ENCODE measurements at regions not wholly inside any gene's neighbourhood (a gene's known extent, or its start where the extent isn't known, plus 50 kb on each side); places are given as distances from the start of the nearest gene placed in this dataset.

- no peak for ATAC-seq (ENCODE audit: insufficient read depth, low FRiP score)
These were observed 116.7 kb downstream of the UNC5CL start for GRCh38 chr6:40922281-40922680.

DNA sequence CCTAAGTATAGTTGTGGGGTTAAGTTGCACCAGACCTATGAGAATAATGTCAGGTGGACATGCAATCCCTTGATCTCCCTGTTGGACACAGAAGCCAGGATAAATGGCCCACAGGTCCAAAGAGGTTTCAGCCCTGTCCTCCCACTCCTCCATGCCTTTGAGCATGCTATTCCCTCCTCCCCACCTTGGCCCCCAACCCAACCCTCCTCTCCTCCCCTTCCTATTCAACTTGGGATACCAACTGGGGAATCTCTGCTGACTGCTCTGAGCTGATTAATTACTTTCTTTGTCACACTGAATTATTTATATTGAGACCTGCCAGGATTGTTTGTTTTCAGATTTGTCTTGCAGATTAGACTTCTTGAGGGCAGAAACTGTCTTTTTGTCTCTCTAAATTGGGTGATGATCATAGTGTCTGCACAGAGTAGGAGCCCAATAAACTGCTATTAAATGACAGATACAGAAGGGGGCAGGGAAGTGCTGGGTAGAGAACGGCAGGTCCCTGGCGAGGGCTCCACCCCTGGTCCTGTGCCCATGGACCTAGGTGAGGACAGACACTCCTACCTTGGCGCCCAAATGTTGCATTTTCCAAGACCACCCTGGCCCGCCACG lies 120.9 kb downstream of the UNC5CL start:
- Histone ChIP-seq H3K4me1 (ENCODE audit: control insufficient read depth in 5 of 5, insufficient read depth in 5 of 5, low read length in 5 of 5) (no peaks in the 10 kb centered on the region), H3K36me3 (ENCODE audit: control insufficient read depth in 4 of 4, insufficient read depth in 4 of 4, low read length in 4 of 4) (no peaks in the 10 kb centered on the region)

More at GRCh38 chr6:40922281-40922680, 116.7 kb downstream of the UNC5CL start:
- DNase-seq = no peak
- 82 to 92% methylated on average over 2 of the region's 2 CpGs for WGBS, 2 donors
- no peaks in the 10 kb centered on the region for H3K27me3 ChIP-seq (ENCODE audit: control insufficient read depth in 3 of 3, insufficient read depth in 3 of 3, low read length in 2 of 3)
- H3K4me3 ChIP-seq = no peak overlapping the region
- peaks cover 0 to 1% (median 0%) of the 10 kb centered on the region in 4 donors for H3K9me3 ChIP-seq (ENCODE audit: control insufficient read depth in 4 of 4, insufficient read depth in 3 of 4, low read length in 3 of 4)
- peaks cover 0 to 2% (median 0%) of the 10 kb centered on the region in 5 donors for H3K4me1 ChIP-seq (ENCODE audit: control insufficient read depth in 5 of 5, insufficient read depth in 5 of 5, low read length in 5 of 5)
- no peak overlapping the region for H3K27ac ChIP-seq (ENCODE audit: low read depth in 1 of 2, low read length in 1 of 2)
- no peak overlapping the region for H3K9ac ChIP-seq (ENCODE audit: insufficient read depth in 1 of 2, low read length in 2 of 2)
- no peak for TF ChIP-seq CTCF (IDR thresholded peaks at IDR 0.05; ENCODE audit: control extremely low read depth, extremely low read depth)
- H3K36me3 ChIP-seq (ENCODE audit: control insufficient read depth in 4 of 4, insufficient read depth in 4 of 4, low read length in 4 of 4) = no peaks in the 10 kb centered on the region

GRCh38 chr6:40917603-40918002 lies 121.4 kb downstream of the UNC5CL start:
- DNase-seq = no peak
- no peaks in the 10 kb centered on the region for H3K36me3 ChIP-seq (ENCODE audit: control insufficient read depth in 4 of 4, insufficient read depth in 4 of 4, low read length in 4 of 4)
- H3K4me3 ChIP-seq = no peak overlapping the region
- no peaks in the 10 kb centered on the region for H3K9me3 ChIP-seq (ENCODE audit: control insufficient read depth in 4 of 4, insufficient read depth in 3 of 4, low read length in 3 of 4)
- 73 to 84% methylated on average over 3 of the region's 3 CpGs for whole genome bisulfite sequencing, 2 donors
- TF ChIP-seq CTCF (IDR thresholded peaks at IDR 0.05; ENCODE audit: control extremely low read depth, extremely low read depth) = no peak
- ATAC-seq (ENCODE audit: insufficient read depth, low FRiP score) = no peak
- H3K27me3 ChIP-seq (ENCODE audit: control insufficient read depth in 3 of 3, insufficient read depth in 3 of 3, low read length in 2 of 3) = no peaks in the 10 kb centered on the region
- no peaks in the 10 kb centered on the region for H3K4me1 ChIP-seq (ENCODE audit: control insufficient read depth in 5 of 5, insufficient read depth in 5 of 5, low read length in 5 of 5)
- no peak overlapping the region for H3K27ac ChIP-seq (ENCODE audit: low read depth in 1 of 2, low read length in 1 of 2)
- no peak overlapping the region for H3K9ac ChIP-seq (ENCODE audit: insufficient read depth in 1 of 2, low read length in 2 of 2)

More for the DNA sequence above, 120.9 kb downstream of the UNC5CL start:
- ATAC-seq (ENCODE audit: insufficient read depth, low FRiP score) = no peak
- Histone ChIP-seq H3K27ac (ENCODE audit: low read depth in 1 of 2, low read length in 1 of 2) (no peak overlapping the region), H3K4me3 (no peak overlapping the region), H3K27me3 (ENCODE audit: control insufficient read depth in 3 of 3, insufficient read depth in 3 of 3, low read length in 2 of 3) (no peaks in the 10 kb centered on the region), H3K9ac (ENCODE audit: insufficient read depth in 1 of 2, low read length in 2 of 2) (no peak overlapping the region), H3K9me3 (ENCODE audit: control insufficient read depth in 4 of 4, insufficient read depth in 3 of 4, low read length in 3 of 4) (no peaks in the 10 kb centered on the region)
- 83 to 84% methylated on average over 5 of the region's 5 CpGs for WGBS, 2 donors
- TF ChIP-seq CTCF (IDR thresholded peaks at IDR 0.05; ENCODE audit: control extremely low read depth, extremely low read depth) = no peak
- no peak for DNase-seq

GRCh38 chr6:40916845-40917244 lies 122.2 kb downstream of the UNC5CL start:
- Histone ChIP-seq H3K27me3 (ENCODE audit: control insufficient read depth in 3 of 3, insufficient read depth in 3 of 3, low read length in 2 of 3) (no peaks in the 10 kb centered on the region), H3K36me3 (ENCODE audit: control insufficient read depth in 4 of 4, insufficient read depth in 4 of 4, low read length in 4 of 4) (no peaks in the 10 kb centered on the region), H3K9me3 (ENCODE audit: control insufficient read depth in 4 of 4, insufficient read depth in 3 of 4, low read length in 3 of 4) (no peaks in the 10 kb centered on the region), H3K27ac (ENCODE audit: low read depth in 1 of 2, low read length in 1 of 2) (no peak overlapping the region), H3K4me3 (no peak overlapping the region), H3K4me1 (ENCODE audit: control insufficient read depth in 5 of 5, insufficient read depth in 5 of 5, low read length in 5 of 5) (peaks cover 0 to 4% (median 0%) of the 10 kb centered on the region in 5 donors), H3K9ac (ENCODE audit: insufficient read depth in 1 of 2, low read length in 2 of 2) (no peak overlapping the region)
- TF ChIP-seq CTCF (IDR thresholded peaks at IDR 0.05; ENCODE audit: control extremely low read depth, extremely low read depth) = no peak
- ATAC-seq (ENCODE audit: insufficient read depth, low FRiP score) (no peak), DNase-seq (peak in 2 of 3 donors; percentile 22 to 51)
- WGBS, 2 donors = 64% methylated on average over 1 of the region's 1 CpG
